ENCODE measurements at regions not wholly inside any gene's neighbourhood (a gene's known extent, or its start where the extent isn't known, plus 50 kb on each side); places are given as distances from the start of the nearest gene placed in this dataset.

GRCh38 chrX:5549512-5549911 lies 679.2 kb downstream of the NLGN4X start:
- ChIA-PET POLR2A (no interaction called here), CTCF (no interaction called here)
- no peaks in the 10 kb centered on the region for H3K27me3 ChIP-seq (ENCODE audit: control insufficient read depth in 2 of 2, insufficient read depth in 2 of 2, low read length in 2 of 2)
- H3K4me2 ChIP-seq (ENCODE audit: insufficient read depth, low read length), result no peak overlapping the region
- no peak for DNase-seq (ENCODE audit: low read depth, low spot score)
- H3K4me3 ChIP-seq (replicated peaks in 1 of 3; ENCODE audit: insufficient read depth in 1 of 3, low read depth in 1 of 3, low read length in 3 of 3), result no peak overlapping the region
- no peak overlapping the region for H3K27ac ChIP-seq (ENCODE audit: insufficient read depth, low read depth, low read length)
- H3K79me2 ChIP-seq (ENCODE audit: control insufficient read depth, insufficient read depth, low read length), result no peaks in the 10 kb centered on the region
- BruUV-seq (replicated peaks), result no TSS peak
- H3K9me1 ChIP-seq (replicated peaks; ENCODE audit: control insufficient read depth, extremely low read depth, insufficient read depth, low read length), result no peaks in the 10 kb centered on the region
- TF ChIP-seq EZH2 (IDR thresholded peaks at IDR 0.05; ENCODE audit: borderline replicate concordance, low read depth, low read length, severe bottlenecking), result no peak
- no peak for TF ChIP-seq POLR2A (IDR thresholded peaks at IDR 0.05; ENCODE audit: low read depth, low read length)
- no peak for TF ChIP-seq GATA2 (IDR thresholded peaks at IDR 0.05; ENCODE audit: insufficient read depth, insufficient read length, low read depth, low read length)
- TF ChIP-seq MAX (IDR thresholded peaks at IDR 0.05; ENCODE audit: insufficient read depth, insufficient read length), result no peak
- TF ChIP-seq FOS (IDR thresholded peaks at IDR 0.05; ENCODE audit: borderline replicate concordance, insufficient read depth, low read length), result no peak
- no peaks in the 10 kb centered on the region for H3K36me3 ChIP-seq (ENCODE audit: control insufficient read depth in 2 of 2, extremely low read depth in 1 of 2, insufficient read depth in 2 of 2, low read length in 2 of 2)
- FAIRE-seq, result no peak
- H4K20me1 ChIP-seq (replicated peaks; ENCODE audit: control insufficient read depth, extremely low read depth, insufficient read depth, low read length), result no peaks in the 10 kb centered on the region
- H3K4me1 ChIP-seq (ENCODE audit: control insufficient read depth, extremely low read depth, insufficient read depth, low read length), result no peaks in the 10 kb centered on the region
- no peaks in the 10 kb centered on the region for H3K9me3 ChIP-seq (replicated peaks; ENCODE audit: control insufficient read depth, insufficient read depth, low read length)
- intact Hi-C loops (cut with micrococcal nuclease) (no loop called here), dilution Hi-C loops (cut with MboI; ENCODE audit: extremely low pct_ligation_motif_present, low sequenced_read_pairs) (no loop called here)
- H2AFZ ChIP-seq (ENCODE audit: low read depth, low read length), result no peak overlapping the region
- H3K9ac ChIP-seq (replicated peaks; ENCODE audit: extremely low read depth, insufficient read depth, low read length), result no peak overlapping the region

- dilution Hi-C loops (cut with MboI; ENCODE audit: extremely low pct_ligation_motif_present, low sequenced_read_pairs) (no loop called here), intact Hi-C loops (cut with micrococcal nuclease) (no loop called here)
- no peaks in the 10 kb centered on the region for H3K36me3 ChIP-seq (ENCODE audit: control insufficient read depth in 2 of 2, extremely low read depth in 1 of 2, insufficient read depth in 2 of 2, low read length in 2 of 2)
- H3K27me3 ChIP-seq (ENCODE audit: control insufficient read depth in 2 of 2, insufficient read depth in 2 of 2, low read length in 2 of 2), result no peaks in the 10 kb centered on the region
- TF ChIP-seq CTCF (IDR thresholded peaks at IDR 0.05; ENCODE audit: extremely low read depth in 1 of 2, insufficient read depth in 1 of 2, low read depth in 1 of 2, low read length in 2 of 2) (no peak), MAX (IDR thresholded peaks at IDR 0.05; ENCODE audit: insufficient read depth, insufficient read length) (no peak), POLR2A (IDR thresholded peaks at IDR 0.05; ENCODE audit: low read depth, low read length) (no peak), MYC (IDR thresholded peaks at IDR 0.05; ENCODE audit: low read depth, low read length) (no peak), EZH2 (IDR thresholded peaks at IDR 0.05; ENCODE audit: borderline replicate concordance, low read depth, low read length, severe bottlenecking) (no peak), JUN (IDR thresholded peaks at IDR 0.05; ENCODE audit: borderline replicate concordance, insufficient read depth, insufficient read length, low read depth) (no peak), GATA2 (IDR thresholded peaks at IDR 0.05; ENCODE audit: insufficient read depth, insufficient read length, low read depth, low read length) (no peak), POLR2AphosphoS5 (IDR thresholded peaks at IDR 0.05; ENCODE audit: insufficient read depth, low read depth, low read length) (no peak), FOS (IDR thresholded peaks at IDR 0.05; ENCODE audit: borderline replicate concordance, insufficient read depth, low read length) (no peak)
- H3K27ac ChIP-seq (ENCODE audit: insufficient read depth, low read depth, low read length), result no peak overlapping the region
- no peaks in the 10 kb centered on the region for H3K79me2 ChIP-seq (ENCODE audit: control insufficient read depth, insufficient read depth, low read length)
- ChIA-PET POLR2A (no interaction called here), CTCF (no interaction called here)
- BruUV-seq (replicated peaks), result no TSS peak
- no peaks in the 10 kb centered on the region for H3K4me1 ChIP-seq (ENCODE audit: control insufficient read depth, extremely low read depth, insufficient read depth, low read length)
- no peak overlapping the region for H2AFZ ChIP-seq (ENCODE audit: low read depth, low read length)
- H4K20me1 ChIP-seq (replicated peaks; ENCODE audit: control insufficient read depth, extremely low read depth, insufficient read depth, low read length), result no peaks in the 10 kb centered on the region
- H3K9me3 ChIP-seq (replicated peaks; ENCODE audit: control insufficient read depth, insufficient read depth, low read length), result no peaks in the 10 kb centered on the region
- no peak overlapping the region for H3K4me2 ChIP-seq (ENCODE audit: insufficient read depth, low read length)
- H3K4me3 ChIP-seq (replicated peaks in 1 of 3; ENCODE audit: insufficient read depth in 1 of 3, low read depth in 1 of 3, low read length in 3 of 3), result no peak overlapping the region
- no peak overlapping the region for H3K9ac ChIP-seq (replicated peaks; ENCODE audit: extremely low read depth, insufficient read depth, low read length)
- DNase-seq (ENCODE audit: low read depth, low spot score) (no peak), FAIRE-seq (no peak)
- H3K9me1 ChIP-seq (replicated peaks; ENCODE audit: control insufficient read depth, extremely low read depth, insufficient read depth, low read length), result no peaks in the 10 kb centered on the region
Observed at GRCh38 chrX:5537098-5537497, 691.6 kb downstream of the NLGN4X start.
